C4-2B (cell line): ENCODE measurements at regions not wholly inside any gene's neighbourhood (a gene's known extent, or its start where the extent isn't known, plus 50 kb on each side); places are given as distances from the start of the nearest gene placed in this dataset.

Source experiments
- CTCF ChIP-seq: fragments of 450-650 bp; conservative IDR thresholded peaks from 2 replicates; pipeline ENCODE4 v1.5.1; 2017; ENCODE audit warnings: mild to moderate bottlenecking
- ZFX ChIP-seq: fragments of 450-650 bp; IDR thresholded peaks from 2 replicates; pipeline ENCODE4 v1.6.1; 2017

- TF ChIP-seq CTCF: no peak
- no peak for TF ChIP-seq ZFX
Measured at GRCh38 chr7:130949550-130949949, 215.5 kb upstream of the KLF14 start.
